HG02870 (cell line): ENCODE measurements at regions not wholly inside any gene's neighbourhood (a gene's known extent, or its start where the extent isn't known, plus 50 kb on each side); places are given as distances from the start of the nearest gene placed in this dataset.

Source experiments
- ATAC-seq: cut with Tn5 transposase; IDR thresholded peaks from one replicate; pipeline ENCODE4 v1.9.1; 2021; ENCODE audit warnings: mild to moderate bottlenecking, moderate library complexity; ENCODE audit not compliant: unreplicated experiment

GRCh38 chr4:180058691-180059215 is 2184.4 kb upstream of the TENM3 start:
- no peak for ATAC-seq

GRCh38 chr4:180059216-180059881 is 2183.9 kb upstream of the TENM3 start:
- no peak for ATAC-seq

- no peak for ATAC-seq
Observed at GRCh38 chr4:180060159-180060889, 2182.9 kb upstream of the TENM3 start.

GRCh38 chr4:180081072-180081471 is 2162.1 kb upstream of the TENM3 start:
- no peak for ATAC-seq

GRCh38 chr4:180084561-180084960 is 2158.6 kb upstream of the TENM3 start:
- no peak for ATAC-seq

GRCh38 chr4:180086480-180087190 is 2156.6 kb upstream of the TENM3 start:
- ATAC-seq, result no peak

- ATAC-seq, result no peak
Observed at GRCh38 chr4:180098586-180098985, 2144.6 kb upstream of the TENM3 start.

GRCh38 chr4:180099957-180100356 is 2143.2 kb upstream of the TENM3 start:
- no peak for ATAC-seq

- no peak for ATAC-seq
Observed at GRCh38 chr4:180100433-180101344, 2142.5 kb upstream of the TENM3 start.

GRCh38 chr4:180101348-180102083 is 2141.7 kb upstream of the TENM3 start:
- ATAC-seq, result no peak

GRCh38 chr4:180103794-180104193 is 2139.4 kb upstream of the TENM3 start:
- no peak for ATAC-seq

- ATAC-seq, result no peak
Observed at GRCh38 chr4:180105362-180105761, 2137.8 kb upstream of the TENM3 start.

- ATAC-seq, result no peak
Observed at GRCh38 chr4:180106122-180106521, 2137.1 kb upstream of the TENM3 start.

- ATAC-seq, result no peak
Observed at GRCh38 chr4:180106997-180107396, 2136.2 kb upstream of the TENM3 start.

GRCh38 chr4:180116840-180117239 is 2126.4 kb upstream of the TENM3 start:
- no peak for ATAC-seq

- ATAC-seq, result no peak
Observed at GRCh38 chr4:180120068-180120467, 2123.1 kb upstream of the TENM3 start.

GRCh38 chr4:180134091-180134866 is 2108.9 kb upstream of the TENM3 start:
- ATAC-seq, result no peak

- ATAC-seq, result no peak
Observed at GRCh38 chr4:180141734-180142133, 2101.5 kb upstream of the TENM3 start.

- no peak for ATAC-seq
Observed at GRCh38 chr4:180148737-180149136, 2094.5 kb upstream of the TENM3 start.
